IPS DF 6.9 (cell line): ENCODE measurements at regions not wholly inside any gene's neighbourhood (a gene's known extent, or its start where the extent isn't known, plus 50 kb on each side); places are given as distances from the start of the nearest gene placed in this dataset.

Experiments used
- DNase-seq: peaks from one replicate; pipeline ENCODE4 v3.0.0-alpha.2; 2013; ENCODE audit warnings: low read depth, low spot score
- H3K27ac ChIP-seq: one replicate; pipeline ENCODE4 v1.5.1; 2013; ENCODE audit warnings: low read length, control low read depth
- H3K27me3 ChIP-seq: 2 replicates; pipeline ENCODE4 v1.6.1; 2013; ENCODE audit warnings: mild to moderate bottlenecking, low read length; ENCODE audit not compliant: control insufficient read depth, insufficient read depth
- H3K36me3 ChIP-seq: 2 replicates; pipeline ENCODE4 v1.6.1; 2013; ENCODE audit warnings: low read length; ENCODE audit not compliant: control insufficient read depth, insufficient read depth
- H3K4me1 ChIP-seq: 2 replicates; pipeline ENCODE4 v1.6.1; 2013; ENCODE audit warnings: low read length; ENCODE audit not compliant: control insufficient read depth, insufficient read depth
- H3K4me3 ChIP-seq: 2 replicates; pipeline ENCODE4 v1.5.1; 2013; ENCODE audit warnings: mild to moderate bottlenecking, low read length
- H3K9me3 ChIP-seq: 2 replicates; pipeline ENCODE4 v1.6.1; 2013; ENCODE audit warnings: low read length, inconsistent platforms; ENCODE audit not compliant: control insufficient read depth, insufficient read depth
- WGBS: extraction: QIAGEN DNeasy Blood & Tissue Kit; methylation state at CpG from one replicate; pipeline ENCODE4 v1.1.7; 2013; ENCODE audit warnings: mixed read lengths, missing lambda C conversion rate; ENCODE audit not compliant: insufficient read length, insufficient coverage; 5-methylcytosine and 5-hydroxymethylcytosine counted together

DNA sequence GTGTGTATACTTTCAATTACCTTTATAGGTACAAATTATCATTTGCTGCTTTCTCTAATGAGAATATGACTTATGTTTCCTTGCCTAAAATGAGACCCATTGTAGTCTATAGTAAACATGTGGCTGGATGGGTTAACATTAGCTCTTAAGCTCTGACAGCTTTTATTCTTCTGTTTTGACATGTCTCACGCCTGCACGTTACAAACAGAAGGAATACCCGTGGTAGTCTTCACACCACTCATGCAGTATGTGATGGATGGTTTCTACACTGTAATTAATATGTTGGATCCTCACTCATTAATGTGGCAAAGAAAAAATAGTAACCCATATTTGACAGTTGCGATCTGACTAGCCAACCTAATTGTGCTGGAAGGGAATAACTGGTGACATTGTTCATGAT, 133.4 kb upstream of the MITF start:
- Histone ChIP-seq H3K27ac (no peak overlapping the region), H3K4me3 (no peak overlapping the region), H3K36me3 (no peaks in the 10 kb centered on the region), H3K27me3 (no peaks in the 10 kb centered on the region), H3K9me3 (no peaks in the 10 kb centered on the region), H3K4me1 (no peaks in the 10 kb centered on the region)
- no peak for DNase-seq
- WGBS = no CpG with 5 or more reads among the region's 4 CpGs

DNA sequence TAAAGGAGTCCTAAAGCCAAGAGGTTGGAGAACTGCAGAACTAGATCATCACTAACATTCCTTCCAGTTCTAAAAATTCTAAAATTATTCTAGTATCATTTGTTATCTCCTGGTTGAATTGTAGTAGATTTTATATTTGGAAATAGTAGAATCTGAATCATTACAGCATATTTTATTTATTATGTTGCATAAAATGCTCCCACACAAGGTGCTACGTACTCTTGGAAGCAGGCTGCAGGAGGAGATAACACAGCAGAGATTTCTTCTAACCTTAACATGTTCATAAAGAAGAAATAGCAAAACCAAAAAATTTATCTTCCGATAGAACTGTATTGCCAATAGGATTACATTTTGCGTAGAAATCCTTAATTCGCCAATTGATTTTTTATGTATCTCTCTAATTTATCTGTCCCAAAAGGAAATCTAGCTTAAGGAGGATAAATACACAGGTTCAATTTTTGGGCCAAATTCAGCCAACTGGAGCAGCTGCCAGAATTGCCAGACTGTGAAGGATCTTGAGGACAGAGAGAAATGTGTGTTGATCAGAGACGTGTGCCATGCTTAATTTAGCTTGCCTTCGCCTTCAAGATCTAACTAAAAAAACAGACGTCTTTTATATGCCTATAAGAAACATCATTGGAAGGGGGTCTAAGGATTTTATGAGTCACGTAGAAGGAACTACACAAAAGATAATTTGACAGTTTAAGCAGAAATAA, 134.4 kb upstream of the MITF start:
- WGBS = no CpG with 5 or more reads among the region's 8 CpGs
- no peaks in the 10 kb centered on the region for H3K36me3 ChIP-seq
- H3K9me3 ChIP-seq = no peaks in the 10 kb centered on the region
- no peak overlapping the region for H3K4me3 ChIP-seq
- no peaks in the 10 kb centered on the region for H3K4me1 ChIP-seq
- no peaks in the 10 kb centered on the region for H3K27me3 ChIP-seq
- no peak overlapping the region for H3K27ac ChIP-seq
- no peak for DNase-seq

DNA sequence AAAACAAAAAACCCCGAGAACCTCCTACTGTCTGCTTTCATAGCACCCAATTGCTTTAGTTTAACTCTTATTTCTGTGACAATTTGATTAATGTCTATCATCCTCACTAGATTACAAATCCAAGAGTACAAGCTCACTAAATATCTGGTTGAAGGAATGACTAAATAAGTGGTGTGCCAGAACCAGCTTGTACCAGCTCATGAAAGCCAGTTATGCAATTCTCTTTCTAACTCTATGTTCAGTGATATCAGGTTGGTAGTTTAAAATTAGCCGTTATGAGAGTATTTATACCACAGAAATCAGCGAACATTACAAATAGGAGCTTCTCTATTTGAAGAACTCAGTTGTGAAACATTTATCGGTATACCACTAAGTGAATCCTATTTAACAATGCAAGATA, 137.2 kb upstream of the MITF start:
- no peak overlapping the region for H3K27ac ChIP-seq
- no peaks in the 10 kb centered on the region for H3K36me3 ChIP-seq
- no peak overlapping the region for H3K4me3 ChIP-seq
- H3K4me1 ChIP-seq = no peaks in the 10 kb centered on the region
- no CpG with 5 or more reads among the region's 4 CpGs for WGBS
- no peak for DNase-seq
- H3K9me3 ChIP-seq = no peaks in the 10 kb centered on the region
- no peaks in the 10 kb centered on the region for H3K27me3 ChIP-seq

DNA sequence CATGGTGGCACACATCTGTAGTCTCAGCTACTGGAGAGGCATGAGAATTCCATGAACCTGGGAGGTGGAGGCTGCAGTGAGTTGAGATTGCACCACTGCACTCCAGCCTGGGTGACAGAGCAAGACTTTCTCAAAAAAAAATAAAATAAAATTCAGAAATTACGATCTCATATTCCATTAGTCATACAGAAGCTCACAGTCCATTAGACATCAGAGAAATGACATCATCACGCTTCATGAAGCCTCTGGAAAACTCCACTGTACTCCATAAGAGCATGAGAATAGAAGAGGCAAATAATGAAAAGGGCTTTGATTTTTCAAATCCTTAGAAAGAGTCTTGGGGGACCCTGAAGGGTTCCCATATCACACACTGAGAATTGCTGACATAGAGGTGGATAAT, 145.0 kb upstream of the MITF start:
- H3K27me3 ChIP-seq = no peaks in the 10 kb centered on the region
- no peak overlapping the region for H3K4me3 ChIP-seq
- WGBS = no CpG with 5 or more reads among the region's 2 CpGs
- H3K36me3 ChIP-seq = no peaks in the 10 kb centered on the region
- DNase-seq = no peak
- no peak overlapping the region for H3K27ac ChIP-seq
- no peaks in the 10 kb centered on the region for H3K4me1 ChIP-seq
- no peaks in the 10 kb centered on the region for H3K9me3 ChIP-seq

DNA sequence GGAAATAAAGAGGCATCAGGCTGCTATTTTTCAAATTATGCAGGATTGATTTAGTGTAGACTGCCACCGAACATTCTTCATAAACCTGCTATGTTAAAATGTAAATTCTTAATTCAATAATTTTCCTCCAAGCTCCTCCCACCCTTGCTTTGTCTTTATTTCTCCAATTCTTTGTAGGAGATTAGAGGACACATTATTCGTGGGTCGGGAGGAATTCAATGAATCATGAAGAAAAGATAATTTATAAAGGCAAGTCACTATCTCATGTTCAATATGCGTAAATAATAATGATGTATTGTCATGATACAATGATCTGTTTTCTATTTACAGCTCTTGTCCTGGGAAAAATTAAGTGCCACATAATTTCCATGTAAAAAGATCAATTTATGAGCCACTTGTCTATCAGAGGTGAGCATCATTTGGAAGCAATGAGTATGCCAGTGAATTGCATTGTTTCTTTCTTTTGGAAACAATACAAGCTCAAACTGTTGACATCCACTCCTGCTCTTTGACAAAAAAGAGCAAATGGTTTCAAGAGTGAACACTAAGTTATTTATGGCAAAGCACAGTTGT, 148.0 kb upstream of the MITF start:
- WGBS = no CpG with 5 or more reads among the region's 4 CpGs

DNA sequence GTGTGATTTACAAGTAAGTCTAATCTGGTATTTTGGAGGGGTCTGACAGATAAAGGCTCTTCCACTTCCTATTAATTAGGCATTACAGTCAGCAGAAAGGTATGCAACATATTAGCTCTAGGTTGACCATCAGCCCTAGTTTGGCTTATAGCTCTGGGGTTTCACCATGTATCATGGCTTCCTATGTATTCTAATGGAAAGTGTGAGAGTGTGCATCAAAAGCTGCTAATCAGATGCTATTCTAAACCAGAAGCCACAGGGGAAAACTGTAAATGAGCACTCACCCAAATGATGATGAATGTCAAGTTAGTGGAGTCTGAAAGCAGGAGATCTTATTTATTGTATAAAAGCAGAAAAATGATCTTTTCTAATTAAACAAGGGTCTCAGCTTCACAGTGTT, 149.2 kb upstream of the MITF start:
- Histone ChIP-seq H3K36me3 (no peaks in the 10 kb centered on the region), H3K27ac (no peak overlapping the region), H3K4me1 (no peaks in the 10 kb centered on the region), H3K27me3 (no peaks in the 10 kb centered on the region), H3K4me3 (no peak overlapping the region), H3K9me3 (no peaks in the 10 kb centered on the region)
- no peak for DNase-seq

More for the DNA sequence above, 148.0 kb upstream of the MITF start:
- H3K4me3 ChIP-seq = no peak overlapping the region
- no peaks in the 10 kb centered on the region for H3K9me3 ChIP-seq
- H3K27ac ChIP-seq = no peak overlapping the region
- no peaks in the 10 kb centered on the region for H3K36me3 ChIP-seq
- H3K4me1 ChIP-seq = no peaks in the 10 kb centered on the region
- no peak for DNase-seq
- no peaks in the 10 kb centered on the region for H3K27me3 ChIP-seq

DNA sequence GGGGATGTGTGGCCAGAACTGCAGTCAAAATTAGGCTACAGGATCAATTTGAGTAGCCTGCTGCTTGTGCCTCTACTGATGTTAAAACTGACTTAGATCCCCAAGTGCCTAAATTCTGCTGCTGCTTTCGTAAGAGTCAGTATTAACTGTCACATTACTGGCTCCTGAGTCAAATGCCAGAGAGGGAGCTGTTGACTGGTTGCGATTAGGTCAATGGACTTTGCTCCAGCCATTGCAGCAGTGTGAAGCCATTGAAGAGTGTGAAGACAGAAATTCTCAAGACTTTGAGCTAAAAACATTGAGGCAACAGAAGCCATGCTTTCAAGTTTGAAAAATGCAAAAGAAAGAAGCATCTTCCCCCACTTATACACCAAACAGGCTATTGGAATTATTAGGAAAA, 151.1 kb upstream of the MITF start:
- Histone ChIP-seq H3K4me1 (no peaks in the 10 kb centered on the region), H3K9me3 (no peaks in the 10 kb centered on the region), H3K27me3 (no peaks in the 10 kb centered on the region), H3K36me3 (no peaks in the 10 kb centered on the region), H3K27ac (no peak overlapping the region), H3K4me3 (no peak overlapping the region)
- DNase-seq = no peak
- no CpG with 5 or more reads among the region's 2 CpGs for WGBS

DNA sequence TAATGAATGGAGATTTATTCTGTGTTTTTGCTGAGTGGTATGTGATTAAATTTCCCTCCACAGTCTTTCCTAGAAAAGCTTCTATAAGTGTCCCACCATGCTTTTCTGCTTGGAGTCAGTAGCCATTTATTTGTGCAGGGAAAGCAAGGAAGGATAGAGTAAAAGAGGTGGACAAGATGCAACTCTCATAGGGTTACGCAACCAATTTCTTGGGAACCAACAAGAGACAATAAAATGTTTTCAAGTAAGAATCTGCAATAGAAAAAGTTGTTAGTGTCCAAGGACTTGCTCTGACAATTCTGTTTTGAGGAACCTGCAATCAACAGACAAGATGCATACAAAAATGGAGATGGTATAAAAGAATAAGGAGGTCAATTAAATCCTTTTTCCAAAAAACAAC, 153.8 kb upstream of the MITF start:
- Histone ChIP-seq H3K27me3 (no peaks in the 10 kb centered on the region), H3K9me3 (no peaks in the 10 kb centered on the region), H3K36me3 (no peaks in the 10 kb centered on the region), H3K4me3 (no peak overlapping the region), H3K27ac (no peak overlapping the region), H3K4me1 (no peaks in the 10 kb centered on the region)
- WGBS = no CpG with 5 or more reads among the region's 1 CpG
- no peak for DNase-seq

DNA sequence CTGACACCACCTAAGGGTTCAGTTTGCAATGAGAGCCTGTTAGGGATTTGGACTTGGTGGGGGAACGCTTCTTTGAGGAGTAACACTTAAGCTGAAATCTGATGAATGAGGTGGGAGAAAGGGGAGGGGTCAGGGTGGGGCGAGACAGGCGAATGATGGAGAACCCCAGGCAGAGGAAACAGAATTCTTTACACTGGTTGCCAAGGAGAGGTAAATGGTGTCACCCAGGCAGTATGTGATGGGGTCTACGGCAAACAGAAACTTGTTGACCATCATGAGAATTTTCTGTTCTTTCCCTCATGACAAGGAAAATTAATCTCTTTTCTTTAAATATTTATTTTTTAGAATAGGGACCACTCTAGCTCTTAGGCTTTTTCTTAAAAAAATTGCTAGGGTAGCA, 157.2 kb upstream of the MITF start:
- DNase-seq = no peak
- WGBS = no CpG with 5 or more reads among the region's 4 CpGs
- H3K27ac ChIP-seq = no peak overlapping the region

DNA sequence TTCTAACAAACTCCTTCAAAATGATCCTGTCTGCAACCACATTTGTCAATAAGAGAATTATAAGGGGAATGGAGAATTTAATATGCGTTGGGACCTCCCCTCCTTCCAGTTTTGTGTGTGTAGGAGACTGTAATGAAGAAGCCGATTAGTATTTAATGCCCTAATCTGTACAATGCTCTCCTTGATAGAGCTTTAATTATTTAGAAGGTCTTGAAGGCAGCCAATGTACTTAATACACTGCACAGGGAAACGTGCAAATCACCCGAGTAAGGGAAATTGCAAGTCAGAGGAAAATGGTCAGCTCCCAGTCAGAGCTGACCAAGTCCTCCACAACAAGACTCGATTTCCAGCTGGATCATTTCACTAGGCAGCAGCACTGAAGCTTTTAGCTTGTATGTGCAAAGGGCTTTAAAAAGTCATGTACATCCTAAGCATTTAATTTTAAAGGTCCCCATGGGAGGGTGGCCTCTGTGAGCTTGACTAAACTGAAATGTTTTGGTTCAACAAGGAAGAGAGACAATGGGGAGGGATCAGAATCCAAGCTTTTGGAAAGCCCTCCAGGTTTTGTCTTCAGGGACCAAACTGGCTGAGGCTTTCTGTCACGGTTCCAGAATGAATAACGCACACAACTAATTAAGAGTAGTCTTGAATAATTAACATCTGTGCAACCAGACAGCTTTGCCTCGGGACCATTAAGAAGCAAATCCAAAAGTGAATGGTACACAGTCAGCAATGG, 159.8 kb upstream of the MITF start:
- Histone ChIP-seq H3K9me3 (no peaks in the 10 kb centered on the region), H3K27me3 (no peaks in the 10 kb centered on the region), H3K36me3 (no peaks in the 10 kb centered on the region), H3K27ac (no peak overlapping the region), H3K4me3 (no peak overlapping the region), H3K4me1 (no peaks in the 10 kb centered on the region)
- WGBS = no CpG with 5 or more reads among the region's 8 CpGs
- no peak for DNase-seq

More for the DNA sequence above, 157.2 kb upstream of the MITF start:
- H3K4me3 ChIP-seq = no peak overlapping the region
- H3K36me3 ChIP-seq = no peaks in the 10 kb centered on the region
- H3K9me3 ChIP-seq = no peaks in the 10 kb centered on the region
- H3K4me1 ChIP-seq = no peaks in the 10 kb centered on the region
- H3K27me3 ChIP-seq = no peaks in the 10 kb centered on the region
